Prostate gland (tissue), 2 donors: ENCODE measurements at regions not wholly inside any gene's neighbourhood (a gene's known extent, or its start where the extent isn't known, plus 50 kb on each side); places are given as distances from the start of the nearest gene placed in this dataset.

ENCODE experiments used
- DNase-seq: peaks from one replicate; pipeline ENCODE4 v3.0.0-alpha.2; 2019; ENCODE audit warnings: low spot score
- H3K27ac ChIP-seq, 2 donors: fragments of 200-600 bp; sonication (generic); 2 replicates each; pipeline ENCODE4 v1.5.1; 2017 to 2019
- H3K27me3 ChIP-seq: fragments of 200-600 bp; sonication (generic); replicated peaks from 2 replicates; pipeline ENCODE4 v1.5.1; 2019; ENCODE audit not compliant: insufficient read depth
- H3K36me3 ChIP-seq, 2 donors: fragments of 200-600 bp; sonication (generic); 1 replicate in 1 of 2; 2 replicates in 1 of 2; pipeline versions ENCODE4 v1.5.1 to v1.8.1; 2017 to 2019
- H3K4me1 ChIP-seq: fragments of 200-600 bp; sonication (generic); replicated peaks from 2 replicates; pipeline ENCODE4 v1.5.1; 2019
- H3K4me3 ChIP-seq, 2 donors: fragments of 200-600 bp; sonication (generic); 2 replicates each; pipeline ENCODE4 v1.5.1; 2017 to 2019
- H3K9me3 ChIP-seq: fragments of 200-600 bp; sonication (generic); 2 replicates; pipeline ENCODE4 v1.5.1; 2017
- POLR2A ChIP-seq: fragments of 450-650 bp; IDR thresholded peaks from one replicate; pipeline ENCODE4 v1.6.1; 2016; ENCODE audit warnings: antibody characterized with exemption, mild to moderate bottlenecking
- POLR2AphosphoS5 ChIP-seq: sonication (generic); formaldehyde crosslinking; IDR thresholded peaks from one replicate; pipeline ENCODE4 v1.6.1; 2017; ENCODE audit warnings: antibody characterized with exemption
- whole genome bisulfite sequencing: methylation state at CpG from one replicate; pipeline ENCODE4 v1.1.5; 2018; 5-methylcytosine and 5-hydroxymethylcytosine counted together
- intact Hi-C: fragments of 100-400 bp; cut with DNase I; formaldehyde crosslinking; loops from one replicate; pipeline ENCODE4 v1.14.2; 2022
- TF ChIP-seq, protein P1 (sequence below), 4 experiments: fragments of 200-600 bp in 2 of 4; fragments of 450-650 bp in 2 of 4; sonication (generic) in 2 of 4; IDR thresholded peaks; 1 replicate in 3 of 4; 2 replicates in 1 of 4; pipeline ENCODE4 v1.5.1; 2016 to 2019; ENCODE audit warnings: antibody characterized with exemption in 4 of 4, mild to moderate bottlenecking in 2 of 4, moderate library complexity in 2 of 4

DNA sequence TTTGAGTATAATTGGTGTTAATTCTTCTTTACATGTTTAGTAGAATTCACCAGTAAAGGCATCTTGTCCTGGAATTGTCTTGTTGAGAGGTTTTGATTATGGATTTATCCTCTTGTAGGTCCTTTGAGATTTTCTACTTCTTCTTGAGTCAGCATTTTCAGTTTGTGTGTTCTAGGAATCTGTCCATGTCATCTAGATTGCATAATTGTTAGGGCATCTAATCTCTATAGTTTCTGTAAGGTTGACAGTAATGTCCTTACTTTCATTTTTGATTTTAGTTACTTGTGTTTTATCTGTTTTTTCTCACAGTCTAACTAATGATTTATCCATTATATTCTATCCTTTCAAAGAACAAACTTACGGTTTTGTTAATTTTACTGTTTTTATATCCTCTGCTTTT, 492.0 kb downstream of the FGF9 start:
- Histone ChIP-seq H3K27ac (no peak overlapping the region), H3K4me3 (no peak overlapping the region), H3K36me3 (no peaks in the 10 kb centered on the region), H3K4me1 (no peaks in the 10 kb centered on the region), H3K27me3 (no peaks in the 10 kb centered on the region), H3K9me3 (no peaks in the 10 kb centered on the region)
- WGBS = 45% methylated on average over 1 of the region's 1 CpG
- TF ChIP-seq, protein P1, sequence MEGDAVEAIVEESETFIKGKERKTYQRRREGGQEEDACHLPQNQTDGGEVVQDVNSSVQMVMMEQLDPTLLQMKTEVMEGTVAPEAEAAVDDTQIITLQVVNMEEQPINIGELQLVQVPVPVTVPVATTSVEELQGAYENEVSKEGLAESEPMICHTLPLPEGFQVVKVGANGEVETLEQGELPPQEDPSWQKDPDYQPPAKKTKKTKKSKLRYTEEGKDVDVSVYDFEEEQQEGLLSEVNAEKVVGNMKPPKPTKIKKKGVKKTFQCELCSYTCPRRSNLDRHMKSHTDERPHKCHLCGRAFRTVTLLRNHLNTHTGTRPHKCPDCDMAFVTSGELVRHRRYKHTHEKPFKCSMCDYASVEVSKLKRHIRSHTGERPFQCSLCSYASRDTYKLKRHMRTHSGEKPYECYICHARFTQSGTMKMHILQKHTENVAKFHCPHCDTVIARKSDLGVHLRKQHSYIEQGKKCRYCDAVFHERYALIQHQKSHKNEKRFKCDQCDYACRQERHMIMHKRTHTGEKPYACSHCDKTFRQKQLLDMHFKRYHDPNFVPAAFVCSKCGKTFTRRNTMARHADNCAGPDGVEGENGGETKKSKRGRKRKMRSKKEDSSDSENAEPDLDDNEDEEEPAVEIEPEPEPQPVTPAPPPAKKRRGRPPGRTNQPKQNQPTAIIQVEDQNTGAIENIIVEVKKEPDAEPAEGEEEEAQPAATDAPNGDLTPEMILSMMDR (IDR thresholded peaks at IDR 0.05) = no peak
- TF ChIP-seq POLR2AphosphoS5 (no peak), POLR2A (no peak)
- DNase-seq = no peak
- intact Hi-C loops = no loop called here

DNA sequence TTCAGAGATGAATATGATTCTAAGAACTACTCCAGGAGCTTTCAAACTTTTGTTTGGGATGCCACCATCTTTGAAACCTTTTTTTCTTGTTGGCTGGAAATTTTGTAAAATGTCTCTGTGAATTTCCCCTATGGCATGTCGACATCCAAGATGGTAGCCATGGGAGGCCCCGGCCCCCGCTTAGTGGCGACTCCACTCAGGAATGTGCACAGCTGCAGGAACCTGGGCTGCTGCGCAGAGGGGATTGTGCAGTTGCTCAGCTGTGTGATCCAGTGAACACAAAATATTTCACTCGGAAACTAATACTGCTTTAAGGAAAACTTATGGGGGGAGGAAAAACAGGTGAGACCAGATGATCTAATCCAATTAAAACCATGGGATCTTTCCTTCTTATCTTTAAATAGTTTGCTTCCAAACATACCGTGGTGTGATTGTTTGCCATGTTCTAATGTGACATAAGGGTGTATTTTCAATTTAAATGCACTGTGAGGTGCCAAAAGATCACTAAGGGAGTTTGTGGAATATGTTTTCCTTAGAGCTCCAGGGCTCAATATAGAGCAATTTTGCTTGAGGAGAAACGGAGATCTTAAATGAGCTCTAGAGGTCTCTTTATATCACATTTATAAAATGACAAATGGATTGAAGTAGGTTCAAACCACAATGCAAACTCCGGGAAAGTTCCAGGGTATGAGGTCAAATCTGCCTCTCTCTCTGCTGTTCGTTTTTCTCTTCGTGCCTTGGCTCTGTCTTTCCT, 497.7 kb downstream of the FGF9 start:
- TF ChIP-seq POLR2A = no peak
- TF ChIP-seq, protein P1 (IDR thresholded peaks at IDR 0.05) = no peak
- TF ChIP-seq POLR2AphosphoS5 = no peak
- 73% methylated on average over 11 of the region's 11 CpGs for WGBS
- Histone ChIP-seq H3K4me3 (no peak overlapping the region), H3K36me3 (no peaks in the 10 kb centered on the region), H3K9me3 (no peaks in the 10 kb centered on the region), H3K4me1 (no peaks in the 10 kb centered on the region), H3K27me3 (no peaks in the 10 kb centered on the region), H3K27ac (no peak overlapping the region)
- no peak for DNase-seq
- intact Hi-C loops = no loop called here

DNA sequence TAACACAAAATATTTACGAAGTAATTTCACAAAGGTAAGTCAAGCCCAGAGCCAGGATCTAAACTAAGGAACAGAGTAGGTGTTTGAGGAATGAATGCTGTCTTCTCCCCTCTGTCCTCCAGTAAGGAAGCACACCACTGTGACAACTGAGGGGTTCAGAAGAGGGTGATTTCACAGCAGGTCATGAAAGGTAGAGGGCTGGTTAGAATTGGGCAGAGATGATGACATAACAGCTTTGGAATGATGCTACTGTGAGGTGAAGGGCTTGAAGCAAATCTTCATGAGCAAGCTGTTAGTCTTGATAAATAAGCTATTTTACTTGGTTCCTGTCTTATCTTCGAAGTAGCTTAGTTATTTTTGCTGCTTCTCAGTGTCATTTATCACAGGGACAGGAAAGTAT, 498.6 kb downstream of the FGF9 start:
- 56% methylated on average over 2 of the region's 2 CpGs for WGBS
- H3K4me3 ChIP-seq = no peak overlapping the region
- no peaks in the 10 kb centered on the region for H3K4me1 ChIP-seq
- H3K27ac ChIP-seq = no peak overlapping the region
- TF ChIP-seq POLR2AphosphoS5 = no peak
- TF ChIP-seq POLR2A = no peak
- TF ChIP-seq, protein P1 (IDR thresholded peaks at IDR 0.05) = no peak
- no peak for DNase-seq
- no peaks in the 10 kb centered on the region for H3K36me3 ChIP-seq
- H3K9me3 ChIP-seq = no peaks in the 10 kb centered on the region
- intact Hi-C loops = no loop called here
- no peaks in the 10 kb centered on the region for H3K27me3 ChIP-seq

DNA sequence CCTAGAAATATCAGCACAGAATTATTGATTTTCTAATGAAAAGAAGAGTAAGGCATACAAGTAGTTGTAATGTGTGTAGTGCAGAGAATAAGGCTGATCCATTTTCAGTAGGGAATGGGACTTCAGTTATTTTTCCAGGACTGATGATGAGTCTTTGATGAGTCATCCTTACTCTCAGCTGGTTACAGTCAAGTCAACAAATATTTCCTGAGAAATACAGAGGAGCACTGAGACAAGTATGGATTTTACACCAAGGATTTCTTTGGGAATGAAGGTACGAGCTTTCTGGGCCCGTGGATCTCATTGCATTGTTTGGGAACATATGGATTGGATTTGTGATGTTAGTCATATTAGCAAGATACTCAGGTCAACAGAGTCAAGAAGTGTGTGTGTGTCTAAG, 502.7 kb downstream of the FGF9 start:
- WGBS = 75% methylated on average over 2 of the region's 2 CpGs
- no peak for DNase-seq
- no peak for TF ChIP-seq POLR2AphosphoS5
- TF ChIP-seq POLR2A = no peak
- TF ChIP-seq, protein P1 (IDR thresholded peaks at IDR 0.05) = no peak
- no peaks in the 10 kb centered on the region for H3K9me3 ChIP-seq
- H3K4me3 ChIP-seq = no peak overlapping the region
- H3K36me3 ChIP-seq = no peaks in the 10 kb centered on the region
- no peaks in the 10 kb centered on the region for H3K27me3 ChIP-seq
- H3K27ac ChIP-seq = no peak overlapping the region
- intact Hi-C loops = no loop called here
- no peaks in the 10 kb centered on the region for H3K4me1 ChIP-seq

DNA sequence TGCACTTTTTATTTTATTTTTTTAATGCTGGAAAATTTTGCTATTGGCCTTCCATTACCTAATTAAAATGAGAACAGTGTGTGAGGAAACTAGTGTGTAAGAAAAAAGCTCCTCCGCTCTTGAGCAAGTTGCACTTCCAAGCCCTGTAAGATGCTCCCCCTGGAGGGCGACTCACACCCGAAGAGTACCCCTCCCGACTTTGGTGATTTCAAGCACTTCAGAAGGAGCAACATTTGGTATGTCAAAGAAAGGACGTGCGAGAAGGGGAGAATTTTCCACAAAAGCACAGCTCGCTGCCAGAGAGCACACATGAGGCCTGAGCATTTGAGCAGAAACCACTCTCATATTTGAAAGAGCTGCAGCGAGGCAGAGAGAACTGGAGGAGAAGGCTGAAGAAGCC, 504.4 kb downstream of the FGF9 start:
- TF ChIP-seq, protein P1 (IDR thresholded peaks at IDR 0.05) = no peak
- TF ChIP-seq POLR2AphosphoS5 (no peak), POLR2A (no peak)
- no peak for DNase-seq
- Histone ChIP-seq H3K9me3 (no peaks in the 10 kb centered on the region), H3K27ac (no peak overlapping the region), H3K27me3 (no peaks in the 10 kb centered on the region), H3K4me3 (no peak overlapping the region), H3K4me1 (no peaks in the 10 kb centered on the region), H3K36me3 (no peaks in the 10 kb centered on the region)
- 84% methylated on average over 8 of the region's 8 CpGs for WGBS
- intact Hi-C loops = no loop called here
